T-helper 2 cell treated with Interferon-gamma antibody and Interleukin-4, amounts not matched to agents 5 μg/mL and 100 μg/mL, for 36 hours (primary cell): ENCODE measurements at regions not wholly inside any gene's neighbourhood (a gene's known extent, or its start where the extent isn't known, plus 50 kb on each side); places are given as distances from the start of the nearest gene placed in this dataset.

ENCODE experiments used
- DNase-seq: peaks from one replicate; pipeline ENCODE4 v3.0.0; 2021; ENCODE audit warnings: low spot score
- H3K27ac Mint-ChIP-seq: one replicate; pipeline ENCODE4 v1.8.0; 2021; ENCODE audit warnings: mild to moderate bottlenecking, mixed read lengths
- H3K27me3 Mint-ChIP-seq: one replicate; pipeline ENCODE4 v1.8.0; 2021; ENCODE audit warnings: low read depth, mixed read lengths
- H3K36me3 Mint-ChIP-seq: one replicate; pipeline ENCODE4 v1.8.0; 2021; ENCODE audit warnings: low read depth, mixed read lengths
- H3K4me1 Mint-ChIP-seq: one replicate; pipeline ENCODE4 v1.8.0; 2021; ENCODE audit warnings: low read depth, mixed read lengths
- H3K4me3 Mint-ChIP-seq: one replicate; pipeline ENCODE4 v1.8.0; 2022; ENCODE audit warnings: mild to moderate bottlenecking, moderate library complexity, mixed read lengths
- H3K9me3 Mint-ChIP-seq: one replicate; pipeline ENCODE4 v1.8.0; 2021; ENCODE audit warnings: mixed read lengths

DNA sequence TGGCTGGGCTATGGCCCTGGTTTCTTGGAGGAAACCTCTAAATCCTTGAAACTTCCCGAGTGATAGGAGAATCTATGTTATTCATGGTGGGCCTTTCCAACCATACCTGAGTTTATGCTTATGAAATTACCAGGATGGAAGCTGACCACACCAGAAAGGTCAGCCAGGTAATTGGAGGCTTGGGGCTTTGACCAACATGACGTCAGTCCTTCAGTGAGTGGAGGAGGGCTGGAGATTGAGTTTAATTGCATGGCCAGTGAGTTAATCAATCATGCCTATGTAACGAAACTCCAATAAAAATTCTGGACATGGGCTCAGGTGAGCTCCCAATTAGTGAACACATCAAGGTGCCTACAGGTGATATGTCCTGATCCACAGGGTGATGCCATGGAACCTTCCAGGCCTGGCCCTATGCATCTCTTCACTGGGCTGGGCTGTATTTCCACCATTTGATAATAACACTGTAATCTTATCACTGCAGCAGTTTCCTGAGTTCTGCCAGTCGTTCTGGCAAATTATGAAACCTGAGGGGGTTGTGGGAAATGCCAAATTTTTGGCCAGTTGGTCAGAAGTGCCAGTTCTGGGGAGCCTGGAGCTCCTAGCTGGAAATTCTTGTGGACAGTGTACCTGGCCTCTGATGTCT is 106.5 kb downstream of the CDH26 start:
- no peaks in the 10 kb centered on the region for H3K27me3 Mint-ChIP-seq
- H3K27ac Mint-ChIP-seq = no peak overlapping the region
- peaks cover 6% of the 10 kb centered on the region for H3K4me1 Mint-ChIP-seq
- H3K4me3 Mint-ChIP-seq = no peak overlapping the region
- no peaks in the 10 kb centered on the region for H3K36me3 Mint-ChIP-seq
- no peak for DNase-seq
- H3K9me3 Mint-ChIP-seq = no peaks in the 10 kb centered on the region

DNA sequence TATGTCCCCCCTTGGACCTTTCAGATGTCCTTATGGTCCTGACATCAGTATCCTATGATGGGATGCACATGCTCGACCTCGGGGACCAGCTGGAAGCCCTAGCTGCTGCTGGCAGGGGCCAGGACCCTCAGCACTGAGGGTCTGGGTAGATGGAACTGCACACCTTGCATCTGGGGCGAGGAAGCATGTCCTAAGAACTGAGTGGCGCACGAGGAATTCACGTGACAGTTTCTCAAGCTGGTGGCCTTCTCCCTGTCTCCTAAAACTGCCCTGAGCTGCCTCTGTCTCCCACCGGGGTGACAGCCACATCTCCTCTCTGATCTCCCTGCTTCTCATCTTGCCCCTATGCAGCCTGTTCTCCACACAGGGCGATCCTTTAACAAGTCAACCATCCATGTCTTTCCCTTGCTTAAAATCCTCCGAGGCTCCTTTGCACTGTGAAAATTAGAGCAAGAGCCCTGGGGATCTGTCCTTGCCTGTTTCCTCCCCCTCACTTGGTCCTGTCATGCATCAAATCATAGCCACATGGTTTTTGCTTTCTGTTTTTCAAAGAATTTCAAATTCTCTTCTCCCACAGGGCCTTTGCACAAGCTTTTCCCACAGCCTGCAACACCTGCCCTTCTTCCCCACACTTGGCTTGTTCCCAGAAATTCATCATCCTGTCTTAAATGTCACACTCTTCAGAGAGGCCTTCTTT is 107.7 kb downstream of the CDH26 start:
- Mint-ChIP-seq H3K36me3 (no peaks in the 10 kb centered on the region), H3K4me1 (peaks cover 6% of the 10 kb centered on the region)

DNA sequence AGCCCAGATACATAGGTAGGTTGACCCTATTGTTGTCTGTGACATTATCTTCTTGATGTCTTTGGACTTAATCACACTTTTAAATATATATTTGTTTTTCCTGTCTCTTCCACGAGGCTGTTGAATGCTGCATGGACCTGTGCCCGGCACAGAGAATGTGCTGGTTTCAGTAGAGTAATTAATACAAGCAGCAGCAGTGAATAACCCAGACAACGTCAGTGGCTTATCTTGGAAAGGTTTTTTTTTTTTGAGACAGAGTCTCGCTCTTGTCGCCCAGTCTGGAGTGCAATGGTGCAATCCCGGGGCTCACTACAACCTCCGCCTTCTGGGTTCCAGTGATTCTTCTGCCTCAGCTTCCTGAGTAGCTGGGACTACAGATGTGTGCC is 108.2 kb downstream of the CDH26 start:
- Mint-ChIP-seq H3K9me3 (no peaks in the 10 kb centered on the region), H3K36me3 (no peaks in the 10 kb centered on the region), H3K4me3 (no peak overlapping the region), H3K27me3 (no peaks in the 10 kb centered on the region), H3K27ac (no peak overlapping the region), H3K4me1 (peaks cover 6% of the 10 kb centered on the region)
- DNase-seq = no peak

More for the DNA sequence above, 107.7 kb downstream of the CDH26 start:
- no peak for DNase-seq
- Mint-ChIP-seq H3K4me3 (no peak overlapping the region), H3K27ac (no peak overlapping the region), H3K9me3 (no peaks in the 10 kb centered on the region), H3K27me3 (no peaks in the 10 kb centered on the region)

DNA sequence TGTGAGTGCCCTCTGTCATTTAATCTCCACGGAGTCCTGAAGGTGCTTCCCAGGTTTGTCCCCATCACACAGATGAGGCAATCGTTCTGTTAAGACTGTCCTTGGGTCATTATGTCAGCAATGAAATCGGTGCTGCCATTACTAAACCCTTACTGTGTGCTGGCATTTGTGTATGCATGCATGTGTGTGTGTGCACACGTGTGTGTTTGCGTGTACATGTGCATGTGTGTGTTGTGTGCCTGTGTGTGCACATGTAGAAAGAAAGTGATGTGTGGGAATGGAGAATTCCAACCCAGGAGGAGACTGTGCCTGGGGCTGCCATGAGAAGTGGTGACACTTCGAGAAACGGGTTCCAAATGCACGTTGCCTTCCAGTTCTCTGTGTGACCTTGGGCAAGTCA is 110.3 kb downstream of the CDH26 start:
- H3K9me3 Mint-ChIP-seq = no peaks in the 10 kb centered on the region
- H3K4me3 Mint-ChIP-seq = no peak overlapping the region
- no peaks in the 10 kb centered on the region for H3K36me3 Mint-ChIP-seq
- H3K27ac Mint-ChIP-seq = no peak overlapping the region
- H3K27me3 Mint-ChIP-seq = no peaks in the 10 kb centered on the region
- no peak for DNase-seq
- H3K4me1 Mint-ChIP-seq = peaks cover 6% of the 10 kb centered on the region

DNA sequence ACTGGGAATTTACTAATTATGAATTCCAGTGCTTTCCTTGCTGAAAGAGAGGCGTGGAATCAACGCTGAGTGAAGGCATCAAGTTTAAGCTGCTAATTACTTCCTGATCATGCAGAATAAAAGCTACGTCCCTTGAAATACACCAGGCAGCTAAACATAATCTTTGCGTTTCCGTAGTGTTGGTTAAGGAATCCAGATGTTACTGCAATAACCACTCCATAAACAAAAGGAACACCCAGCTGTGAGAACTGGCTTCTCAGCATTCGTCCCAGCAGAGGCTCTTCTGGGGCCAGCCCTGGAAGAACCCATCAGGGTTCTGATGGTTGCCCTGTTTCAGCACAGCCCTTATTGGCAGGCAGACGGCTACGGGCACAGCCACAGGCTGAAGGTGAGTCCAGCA is 111.4 kb downstream of the CDH26 start:
- H3K9me3 Mint-ChIP-seq = no peaks in the 10 kb centered on the region
- H3K4me1 Mint-ChIP-seq = no peaks in the 10 kb centered on the region

DNA sequence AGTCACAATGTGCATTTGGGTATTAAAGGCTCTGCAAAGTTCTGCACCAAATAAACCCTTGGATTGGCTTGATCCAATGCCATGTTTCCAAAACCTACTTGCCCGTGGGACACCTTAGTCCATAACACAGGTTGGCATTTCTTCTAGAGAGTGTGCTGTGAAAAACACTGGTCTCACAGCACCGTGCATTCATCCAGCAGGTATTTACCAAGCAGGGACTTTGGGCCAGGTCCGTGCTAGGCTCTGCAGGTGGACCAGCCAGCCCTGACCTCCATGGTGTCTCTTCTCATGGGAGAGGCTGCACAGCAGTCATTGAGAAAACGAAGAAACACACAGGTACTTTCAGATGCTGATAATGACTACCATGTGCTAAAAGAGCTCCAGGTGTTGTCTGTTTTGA is 112.6 kb downstream of the CDH26 start:
- Mint-ChIP-seq H3K27ac (no peak overlapping the region), H3K4me3 (no peak overlapping the region), H3K36me3 (no peaks in the 10 kb centered on the region), H3K4me1 (no peaks in the 10 kb centered on the region), H3K27me3 (no peaks in the 10 kb centered on the region), H3K9me3 (no peaks in the 10 kb centered on the region)
- no peak for DNase-seq

More for the DNA sequence above, 111.4 kb downstream of the CDH26 start:
- no peak overlapping the region for H3K27ac Mint-ChIP-seq
- DNase-seq = no peak
- no peaks in the 10 kb centered on the region for H3K27me3 Mint-ChIP-seq
- H3K4me3 Mint-ChIP-seq = no peak overlapping the region
- H3K36me3 Mint-ChIP-seq = no peaks in the 10 kb centered on the region

DNA sequence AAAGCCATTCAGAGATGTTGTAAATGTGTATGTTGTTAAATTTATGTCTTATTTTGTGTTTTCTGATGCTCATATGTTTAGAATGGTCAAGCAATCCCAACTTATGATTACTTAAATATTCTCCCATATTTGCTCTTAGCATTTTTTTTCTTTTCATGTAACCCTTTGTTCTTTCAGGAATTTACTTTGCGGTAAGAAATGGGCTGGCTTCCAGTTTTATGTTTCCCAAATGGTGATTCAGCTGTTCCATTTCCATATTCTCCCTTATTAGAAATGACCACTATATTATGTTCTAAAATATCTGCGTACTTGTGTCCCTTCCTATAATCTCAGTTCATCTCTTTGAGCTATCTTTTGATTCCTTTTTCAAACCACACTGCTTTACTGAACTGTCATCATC is 113.7 kb downstream of the CDH26 start:
- DNase-seq = no peak
- H3K36me3 Mint-ChIP-seq = no peaks in the 10 kb centered on the region
- no peaks in the 10 kb centered on the region for H3K9me3 Mint-ChIP-seq
- no peak overlapping the region for H3K27ac Mint-ChIP-seq
- no peaks in the 10 kb centered on the region for H3K4me1 Mint-ChIP-seq
- H3K4me3 Mint-ChIP-seq = no peak overlapping the region
- H3K27me3 Mint-ChIP-seq = no peaks in the 10 kb centered on the region

DNA sequence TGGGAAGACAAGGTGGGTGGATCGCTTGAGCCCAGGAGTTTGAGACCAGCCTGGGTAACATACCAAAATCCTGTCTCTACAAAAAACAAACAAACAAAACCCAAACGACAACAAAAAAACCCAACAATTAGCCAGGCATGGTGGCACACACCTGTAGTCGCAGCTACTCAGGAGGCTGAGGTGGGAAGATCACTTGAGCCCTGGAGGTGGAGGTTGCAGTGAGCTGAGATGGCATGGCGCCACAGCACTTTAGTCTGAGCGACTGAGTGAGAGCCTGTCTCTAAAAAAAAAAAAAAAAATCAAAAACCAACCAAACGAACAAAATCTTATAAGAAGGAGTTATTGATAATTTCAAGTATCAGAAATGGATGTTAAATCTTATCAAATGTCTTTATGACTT is 114.9 kb downstream of the CDH26 start:
- DNase-seq = no peak
- no peak overlapping the region for H3K4me3 Mint-ChIP-seq
- H3K27ac Mint-ChIP-seq = no peak overlapping the region
- H3K4me1 Mint-ChIP-seq = no peaks in the 10 kb centered on the region
- no peaks in the 10 kb centered on the region for H3K36me3 Mint-ChIP-seq
- H3K27me3 Mint-ChIP-seq = no peaks in the 10 kb centered on the region
- no peaks in the 10 kb centered on the region for H3K9me3 Mint-ChIP-seq

DNA sequence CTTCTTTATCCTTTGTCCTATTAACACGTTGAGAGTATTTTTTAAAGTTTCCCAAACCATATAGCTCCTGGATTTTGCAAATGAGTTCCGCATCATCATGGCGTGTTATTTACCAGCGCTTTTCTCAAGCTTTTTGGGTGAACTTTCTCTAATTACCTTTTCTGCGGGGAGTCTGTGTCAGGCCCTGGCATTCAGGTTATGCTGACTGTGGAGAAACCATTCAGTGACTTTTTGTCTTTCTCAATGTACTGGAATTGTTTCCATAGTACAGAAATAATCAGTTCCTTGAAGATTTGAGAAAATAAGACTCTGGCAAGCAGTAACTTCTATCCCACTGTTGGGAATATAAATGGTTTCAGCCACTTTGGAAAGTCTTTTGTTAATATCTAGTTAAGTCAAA is 115.3 kb downstream of the CDH26 start:
- H3K4me1 Mint-ChIP-seq = no peaks in the 10 kb centered on the region
- H3K36me3 Mint-ChIP-seq = no peaks in the 10 kb centered on the region
- DNase-seq = no peak
- no peak overlapping the region for H3K27ac Mint-ChIP-seq
- H3K27me3 Mint-ChIP-seq = no peaks in the 10 kb centered on the region
- no peak overlapping the region for H3K4me3 Mint-ChIP-seq
- no peaks in the 10 kb centered on the region for H3K9me3 Mint-ChIP-seq

DNA sequence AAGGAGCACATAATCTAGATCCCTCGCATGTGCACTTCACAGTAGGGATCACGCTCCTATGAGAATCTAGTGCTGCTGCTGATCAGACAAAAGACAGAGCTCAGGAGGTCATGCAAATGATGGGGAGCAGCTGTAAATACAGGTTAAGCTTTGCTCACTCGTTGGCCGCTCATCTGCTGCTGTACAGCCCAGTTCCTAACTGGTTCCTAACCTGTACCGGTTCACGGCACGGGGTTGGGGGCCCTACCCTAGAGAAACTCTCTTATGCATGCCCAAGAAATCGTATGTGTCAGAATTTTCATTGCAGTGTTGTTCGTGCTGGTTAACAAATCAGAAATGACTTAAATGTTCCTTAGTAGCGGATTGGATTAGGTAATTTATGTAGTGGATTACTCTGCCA is 116.1 kb downstream of the CDH26 start:
- H3K4me3 Mint-ChIP-seq = no peak overlapping the region
- H3K4me1 Mint-ChIP-seq = no peaks in the 10 kb centered on the region
- DNase-seq = no peak
- no peaks in the 10 kb centered on the region for H3K9me3 Mint-ChIP-seq
- no peaks in the 10 kb centered on the region for H3K27me3 Mint-ChIP-seq
- H3K27ac Mint-ChIP-seq = no peak overlapping the region
- H3K36me3 Mint-ChIP-seq = no peaks in the 10 kb centered on the region

DNA sequence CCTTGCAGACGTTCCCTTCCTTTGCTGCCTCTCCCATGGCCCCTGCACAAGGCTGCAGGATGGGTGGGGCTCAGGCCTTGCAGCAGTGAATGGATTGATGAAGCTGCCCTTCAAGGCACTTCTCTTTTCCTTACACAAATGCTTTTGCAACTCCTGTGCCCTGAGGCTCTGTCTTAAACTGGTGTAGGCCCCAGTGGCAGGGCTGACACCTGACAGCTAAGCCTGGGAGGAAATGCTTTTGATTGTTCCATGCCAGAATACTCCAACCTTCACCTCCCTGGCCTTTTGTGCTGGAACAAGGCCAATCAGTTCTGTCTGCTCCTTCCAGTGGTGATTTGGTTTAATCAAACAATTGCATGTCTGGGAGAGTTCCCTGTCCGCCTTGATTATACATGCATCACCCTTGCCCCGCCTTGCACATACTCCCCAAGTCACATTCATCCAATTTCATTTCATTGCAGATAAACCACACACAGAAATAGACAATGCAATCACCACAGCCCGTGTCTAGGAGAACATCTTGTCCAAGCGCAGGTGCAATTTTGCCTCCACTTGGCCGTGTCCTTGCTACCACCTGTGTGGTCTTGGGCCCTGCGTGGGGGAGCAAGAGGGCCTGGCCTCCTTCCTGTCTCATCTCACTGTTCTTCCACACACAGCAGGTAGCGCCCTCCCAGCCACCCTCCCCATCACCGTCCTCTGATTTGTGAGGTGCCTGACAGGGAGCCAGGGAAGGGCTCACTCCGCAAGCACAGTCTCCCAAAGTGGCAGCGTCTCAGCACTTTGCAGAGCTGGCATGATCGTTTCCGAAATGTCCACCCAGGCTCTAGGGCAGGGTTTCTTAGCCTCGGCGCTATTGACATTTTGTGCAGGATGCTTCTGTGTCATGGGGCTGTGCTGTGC is 120.4 kb downstream of the CDH26 start:
- H3K4me1 Mint-ChIP-seq = no peaks in the 10 kb centered on the region
- no peaks in the 10 kb centered on the region for H3K36me3 Mint-ChIP-seq
- H3K9me3 Mint-ChIP-seq = no peaks in the 10 kb centered on the region
- no peaks in the 10 kb centered on the region for H3K27me3 Mint-ChIP-seq
- H3K27ac Mint-ChIP-seq = no peak overlapping the region
- no peak overlapping the region for H3K4me3 Mint-ChIP-seq
- no peak for DNase-seq

DNA sequence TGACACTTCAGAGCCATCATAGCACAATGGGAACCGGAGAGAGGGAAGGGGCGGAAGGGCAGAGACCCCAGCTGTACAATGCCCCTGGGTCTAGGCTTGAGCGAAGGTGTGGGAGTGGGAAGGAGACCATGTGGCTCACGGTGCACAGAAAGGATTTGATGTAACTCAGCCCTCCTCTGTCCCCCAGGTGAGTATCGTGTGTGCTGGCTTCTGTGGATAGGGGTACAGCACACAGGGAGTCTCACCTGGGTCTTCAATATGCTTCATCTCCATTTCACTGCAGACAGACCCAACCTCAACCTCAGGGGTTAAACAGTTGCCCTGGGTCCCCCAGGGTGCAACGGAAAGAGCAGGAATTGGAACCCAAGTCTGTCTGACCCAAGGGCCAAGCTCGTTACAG is 122.2 kb downstream of the CDH26 start:
- Mint-ChIP-seq H3K36me3 (no peaks in the 10 kb centered on the region), H3K4me1 (no peaks in the 10 kb centered on the region), H3K27me3 (peaks cover 2% of the 10 kb centered on the region), H3K27ac (no peak overlapping the region), H3K4me3 (no peak overlapping the region), H3K9me3 (no peaks in the 10 kb centered on the region)
- DNase-seq = no peak

DNA sequence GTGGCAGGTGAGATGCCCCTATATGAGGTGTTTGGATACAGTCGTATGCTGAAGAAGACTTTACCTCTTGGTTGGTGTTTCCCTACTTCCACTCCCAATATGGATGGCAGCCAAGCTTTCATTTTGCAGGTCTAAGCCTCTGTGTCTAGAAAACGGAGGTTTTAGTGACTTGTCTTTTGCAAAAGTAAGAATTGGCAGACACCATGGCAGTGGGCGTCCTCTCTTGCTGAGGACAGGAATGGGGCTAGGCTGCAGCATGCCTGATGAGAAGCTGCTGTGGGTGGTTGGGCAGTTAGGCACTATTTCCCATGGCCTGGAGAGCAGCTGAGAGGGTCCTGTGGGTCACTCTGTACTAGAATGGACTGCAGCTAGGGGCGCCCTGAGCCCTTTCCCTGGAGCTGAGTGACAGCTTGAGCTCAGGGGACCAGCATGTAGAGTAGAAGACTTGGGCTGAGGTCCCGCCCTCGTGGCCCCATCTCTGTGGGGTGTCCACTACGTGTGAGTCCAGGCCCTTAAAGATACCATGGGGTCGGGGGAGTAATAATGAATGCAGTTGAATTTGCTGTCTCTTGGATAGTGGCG is 127.4 kb downstream of the CDH26 start:
- no peaks in the 10 kb centered on the region for H3K4me1 Mint-ChIP-seq
- no peak overlapping the region for H3K27ac Mint-ChIP-seq
- H3K9me3 Mint-ChIP-seq = no peaks in the 10 kb centered on the region
- no peak for DNase-seq
- H3K4me3 Mint-ChIP-seq = no peak overlapping the region
- H3K36me3 Mint-ChIP-seq = no peaks in the 10 kb centered on the region
- peaks cover 28% of the 10 kb centered on the region for H3K27me3 Mint-ChIP-seq
